ENCODE measurements at regions not wholly inside any gene's neighbourhood (a gene's known extent, or its start where the extent isn't known, plus 50 kb on each side); places are given as distances from the start of the nearest gene placed in this dataset.

DNA sequence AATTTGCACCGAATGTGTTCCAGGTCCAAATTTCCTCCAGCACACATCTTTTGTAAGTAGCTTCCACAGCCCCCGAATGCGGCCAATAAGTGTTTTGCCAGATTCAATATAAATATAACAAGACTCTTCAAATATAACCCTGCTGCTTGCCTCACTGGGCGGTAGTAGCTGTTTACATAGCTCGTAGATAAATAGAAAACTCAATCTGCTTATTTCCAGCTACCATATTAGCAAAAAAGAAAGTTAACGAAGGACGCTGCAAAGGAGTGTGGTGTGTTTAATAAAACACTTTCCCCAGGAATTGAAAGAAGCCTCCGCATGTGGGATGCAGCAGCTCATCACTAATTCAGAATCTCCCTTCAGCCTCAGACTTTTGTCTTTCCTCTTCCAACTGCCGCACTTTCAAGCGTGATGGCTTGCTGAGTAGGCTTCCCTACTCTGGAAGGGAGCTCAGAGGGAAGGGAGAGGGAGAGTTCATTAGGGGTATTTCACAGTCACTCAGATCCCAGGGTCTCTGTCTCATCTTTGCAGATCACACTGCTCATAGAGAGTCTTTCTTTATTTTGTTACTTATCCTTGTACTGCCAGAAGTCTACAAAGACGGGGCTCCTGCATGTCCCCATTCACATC is 367.0 kb downstream of the RND3 start:
- H3K27ac ChIP-seq (ENCODE audit: extremely low read depth, low read depth, low read length): no peak overlapping the region
- no peaks in the 10 kb centered on the region for H3K79me2 ChIP-seq (ENCODE audit: control insufficient read depth, insufficient read depth, low read length)
- H3K36me3 ChIP-seq (ENCODE audit: control insufficient read depth, insufficient read depth, low read length): no peaks in the 10 kb centered on the region
- in situ Hi-C loops (cut with MboI): no loop called here
- ATAC-seq (no peak), DNase-seq (ENCODE audit: extremely low read depth in 1 of 4, low spot score in 3 of 4) (no peak), FAIRE-seq (no peak)
- intact Hi-C loops (cut with micrococcal nuclease): no loop called here
- no peak overlapping the region for H3K9ac ChIP-seq (ENCODE audit: insufficient read depth in 1 of 2, low read depth in 2 of 2, low read length in 2 of 2)
- POLR2A ChIA-PET: interaction anchor here (0.6 kb wide), 1 partner anchor 10 kb away, joined by 3 read pairs; no protein-coding TSS in a partner anchor
- H3K27me3 ChIP-seq (ENCODE audit: control insufficient read depth in 2 of 2, insufficient read depth in 2 of 2, low read length in 2 of 2): no peaks in the 10 kb centered on the region
- H3K4me3 ChIP-seq: no peak overlapping the region
- no peak overlapping the region for H3K4me2 ChIP-seq (ENCODE audit: insufficient read depth, low read length)
- BruUV-seq (replicated peaks): no TSS peak
- no peaks in the 10 kb centered on the region for H3K9me3 ChIP-seq (replicated peaks; ENCODE audit: control insufficient read depth, insufficient read depth, low read depth, low read length)
- WGBS (ENCODE audit: insufficient coverage, low coverage, missing lambda C conversion rate): 5% methylated on average over 11 of the region's 11 CpGs
- no peaks in the 10 kb centered on the region for H3K9me1 ChIP-seq (ENCODE audit: control insufficient read depth, insufficient read depth, low read length)
- H2AFZ ChIP-seq (ENCODE audit: low read depth, low read length): no peak overlapping the region
- no peaks in the 10 kb centered on the region for H4K20me1 ChIP-seq (replicated peaks; ENCODE audit: control insufficient read depth, insufficient read depth, low read length)
- no peaks in the 10 kb centered on the region for H3K4me1 ChIP-seq (replicated peaks in 1 of 2; ENCODE audit: control insufficient read depth in 2 of 2, insufficient read depth in 2 of 2, low read length in 2 of 2)
- CTCF ChIA-PET (ENCODE audit: low intra/inter-chr PET ratio): no interaction called here
- TF ChIP-seq, protein P1, sequence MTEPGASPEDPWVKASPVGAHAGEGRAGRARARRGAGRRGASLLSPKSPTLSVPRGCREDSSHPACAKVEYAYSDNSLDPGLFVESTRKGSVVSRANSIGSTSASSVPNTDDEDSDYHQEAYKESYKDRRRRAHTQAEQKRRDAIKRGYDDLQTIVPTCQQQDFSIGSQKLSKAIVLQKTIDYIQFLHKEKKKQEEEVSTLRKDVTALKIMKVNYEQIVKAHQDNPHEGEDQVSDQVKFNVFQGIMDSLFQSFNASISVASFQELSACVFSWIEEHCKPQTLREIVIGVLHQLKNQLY (CRISPR knock-in tag; conservative IDR thresholded peaks at IDR 0.05): no peak
- TF ChIP-seq NELFE (IDR thresholded peaks at IDR 0.05; ENCODE audit: insufficient read depth, insufficient read length) (no peak), RBM39 (optimal IDR thresholded peaks at IDR 0.05; ENCODE audit: low read depth, low read length) (no peak), ZNF253 (CRISPR knock-in tag; conservative IDR thresholded peaks at IDR 0.05) (no peak), ZNF445 (CRISPR knock-in tag; IDR thresholded peaks at IDR 0.05; ENCODE audit: low read depth) (no peak), PHF8 (IDR thresholded peaks at IDR 0.05; ENCODE audit: borderline replicate concordance, low read length) (no peak), IRF2 (CRISPR knock-in tag; IDR thresholded peaks at IDR 0.05) (no peak), OTX1 (CRISPR knock-in tag; IDR thresholded peaks at IDR 0.05) (no peak), EHMT2 (IDR thresholded peaks at IDR 0.05) (no peak), ZNF695 (CRISPR knock-in tag; IDR thresholded peaks at IDR 0.05) (no peak), GATAD2A (IDR thresholded peaks at IDR 0.05) (no peak), ZFP30 (CRISPR knock-in tag; IDR thresholded peaks at IDR 0.05; ENCODE audit: borderline replicate concordance) (no peak), KHSRP (IDR thresholded peaks at IDR 0.05) (no peak), MCM7 (IDR thresholded peaks at IDR 0.05) (no peak), CBFA2T2 (conservative IDR thresholded peaks at IDR 0.05) (no peak), NRF1 (conservative IDR thresholded peaks at IDR 0.05 in 1 of 2, IDR thresholded peaks at IDR 0.05 in 1 of 2) (no peak), RBM25 (IDR thresholded peaks at IDR 0.05; ENCODE audit: low read depth, low read length, severe bottlenecking) (no peak)

Data from K562 (cell line).